Peyer's patch (tissue), 4 donors: ENCODE measurements at regions not wholly inside any gene's neighbourhood (a gene's known extent, or its start where the extent isn't known, plus 50 kb on each side); places are given as distances from the start of the nearest gene placed in this dataset.
"Not testable (repeated sequence)": the region's sequence is repeated elsewhere in the genome, so short reads cannot be mapped to it uniquely, and the experiment has no call there.

Source experiments
- DNase-seq, 3 donors: peaks; one replicate each; pipeline ENCODE4 v3.0.0-alpha.2; 2017 to 2019
- H3K27ac ChIP-seq, 4 donors: fragments of 200-600 bp; sonication (generic); one replicate each; pipeline ENCODE4 v1.5.1; 2016 to 2019
- H3K27me3 ChIP-seq, 2 donors: fragments of 200-600 bp; sonication (generic); one replicate each; pipeline ENCODE4 v1.5.1; 2019
- H3K36me3 ChIP-seq, 3 donors: fragments of 200-600 bp; sonication (generic); one replicate each; pipeline ENCODE4 v1.5.1; 2016 to 2019
- H3K4me1 ChIP-seq, 4 donors: fragments of 200-600 bp; sonication (generic); one replicate each; pipeline ENCODE4 v1.5.1; 2016 to 2019
- H3K4me3 ChIP-seq, 4 donors: fragments of 200-600 bp; sonication (generic); 1 replicate in 3 of 4; 2 replicates in 1 of 4; pipeline ENCODE4 v1.5.1; 2016 to 2019; ENCODE audit warnings: mild to moderate bottlenecking in 1 of 4
- H3K9me3 ChIP-seq, 4 donors: fragments of 200-600 bp; sonication (generic); one replicate each; pipeline ENCODE4 v1.5.1; 2016 to 2019; ENCODE audit warnings: mild to moderate bottlenecking in 1 of 4
- POLR2A ChIP-seq, 2 donors: fragments of 450-650 bp; IDR thresholded peaks; one replicate each; pipeline ENCODE4 v1.5.1; 2017; ENCODE audit warnings: antibody characterized with exemption in 2 of 2, mild to moderate bottlenecking in 2 of 2, moderate library complexity in 2 of 2
- TF ChIP-seq, protein P1 (sequence below), 6 experiments: fragments of 450-650 bp in 4 of 6; fragments of 200-600 bp in 2 of 6; sonication (generic) in 1 of 6; IDR thresholded peaks; one replicate each; pipeline ENCODE4 v1.5.1; 2017 to 2019; ENCODE audit warnings: antibody characterized with exemption in 6 of 6, mild to moderate bottlenecking in 3 of 6, moderate library complexity in 1 of 6

DNA sequence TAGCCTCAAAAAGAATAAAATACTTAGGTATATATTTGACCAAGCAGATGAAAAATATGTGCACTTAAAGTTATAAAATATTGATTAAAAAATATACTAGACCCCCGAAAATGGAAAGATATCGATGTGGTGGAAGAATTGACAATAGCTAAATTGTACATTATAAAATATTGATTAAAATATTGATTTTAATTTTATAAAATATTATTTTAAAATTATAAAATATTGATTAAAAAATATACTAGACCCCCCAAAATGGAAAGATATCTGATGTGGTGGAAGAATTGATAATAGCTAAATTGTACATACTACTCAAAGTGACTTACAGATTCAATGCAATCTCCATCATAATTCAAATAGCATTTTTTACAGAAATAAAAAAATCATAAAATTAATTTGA, 1540.9 kb upstream of the RAG2 start:
- TF ChIP-seq, protein P1, sequence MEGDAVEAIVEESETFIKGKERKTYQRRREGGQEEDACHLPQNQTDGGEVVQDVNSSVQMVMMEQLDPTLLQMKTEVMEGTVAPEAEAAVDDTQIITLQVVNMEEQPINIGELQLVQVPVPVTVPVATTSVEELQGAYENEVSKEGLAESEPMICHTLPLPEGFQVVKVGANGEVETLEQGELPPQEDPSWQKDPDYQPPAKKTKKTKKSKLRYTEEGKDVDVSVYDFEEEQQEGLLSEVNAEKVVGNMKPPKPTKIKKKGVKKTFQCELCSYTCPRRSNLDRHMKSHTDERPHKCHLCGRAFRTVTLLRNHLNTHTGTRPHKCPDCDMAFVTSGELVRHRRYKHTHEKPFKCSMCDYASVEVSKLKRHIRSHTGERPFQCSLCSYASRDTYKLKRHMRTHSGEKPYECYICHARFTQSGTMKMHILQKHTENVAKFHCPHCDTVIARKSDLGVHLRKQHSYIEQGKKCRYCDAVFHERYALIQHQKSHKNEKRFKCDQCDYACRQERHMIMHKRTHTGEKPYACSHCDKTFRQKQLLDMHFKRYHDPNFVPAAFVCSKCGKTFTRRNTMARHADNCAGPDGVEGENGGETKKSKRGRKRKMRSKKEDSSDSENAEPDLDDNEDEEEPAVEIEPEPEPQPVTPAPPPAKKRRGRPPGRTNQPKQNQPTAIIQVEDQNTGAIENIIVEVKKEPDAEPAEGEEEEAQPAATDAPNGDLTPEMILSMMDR (IDR thresholded peaks at IDR 0.05) = no peak
- no peak for TF ChIP-seq POLR2A (IDR thresholded peaks at IDR 0.05)
- Histone ChIP-seq H3K4me1 (no peaks in the 10 kb centered on the region), H3K36me3 (no peaks in the 10 kb centered on the region), H3K27me3 (no peaks in the 10 kb centered on the region), H3K27ac (no peak overlapping the region), H3K4me3 (no peak overlapping the region), H3K9me3 (peaks cover 0 to 4% (median 0%) of the 10 kb centered on the region in 4 donors)
- DNase-seq = no peak

DNA sequence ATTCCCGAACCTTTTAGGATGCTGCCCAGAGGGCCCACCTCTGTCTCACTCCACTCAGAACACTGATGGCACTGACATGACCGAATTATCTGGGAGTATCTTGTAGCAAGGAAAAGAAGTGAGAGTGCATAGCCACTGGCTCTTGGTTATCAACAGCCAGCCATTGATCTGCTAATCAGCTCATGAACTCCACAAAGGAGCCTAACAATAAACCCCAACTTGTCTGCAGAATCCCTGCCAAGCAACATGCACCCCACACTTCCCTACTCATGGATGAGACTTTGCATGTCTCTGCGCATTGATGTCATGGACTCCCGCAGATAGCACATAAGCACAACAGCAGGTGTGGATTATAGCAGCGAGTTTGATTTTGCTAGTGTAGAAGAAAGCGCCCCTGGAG, 1538.9 kb upstream of the RAG2 start:
- no peaks in the 10 kb centered on the region for H3K27me3 ChIP-seq
- TF ChIP-seq, protein P1 (IDR thresholded peaks at IDR 0.05) = no peak
- no peak for TF ChIP-seq POLR2A (IDR thresholded peaks at IDR 0.05)
- peaks cover 0 to 4% (median 0%) of the 10 kb centered on the region in 4 donors for H3K9me3 ChIP-seq
- DNase-seq = no peak
- H3K36me3 ChIP-seq = no peaks in the 10 kb centered on the region
- H3K27ac ChIP-seq = no peak overlapping the region
- H3K4me3 ChIP-seq = no peak overlapping the region
- no peaks in the 10 kb centered on the region for H3K4me1 ChIP-seq

DNA sequence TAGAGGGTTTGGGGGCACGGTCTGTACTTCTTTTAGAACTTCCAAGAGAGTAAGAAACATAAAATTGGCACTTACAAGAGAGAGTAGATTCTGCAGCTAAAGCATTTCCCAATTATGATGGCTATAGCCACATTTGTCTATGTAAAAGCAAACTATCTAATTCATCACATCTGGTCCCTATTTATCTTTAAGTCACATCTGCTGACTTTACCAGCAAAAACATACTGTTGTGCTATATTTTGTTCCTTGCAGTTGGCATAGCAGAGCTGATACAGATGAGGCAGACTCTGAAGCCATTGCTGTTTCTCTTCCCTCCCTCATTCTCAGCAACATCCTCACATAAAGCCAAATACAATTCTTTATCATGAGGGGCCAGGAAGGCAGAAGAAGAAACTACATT, 1533.5 kb upstream of the RAG2 start:
- no peaks in the 10 kb centered on the region for H3K36me3 ChIP-seq
- H3K27ac ChIP-seq = no peak overlapping the region
- TF ChIP-seq POLR2A (IDR thresholded peaks at IDR 0.05) = no peak
- TF ChIP-seq, protein P1 (IDR thresholded peaks at IDR 0.05) = no peak
- no peak for DNase-seq
- no peaks in the 10 kb centered on the region for H3K4me1 ChIP-seq
- H3K27me3 ChIP-seq = no peaks in the 10 kb centered on the region
- H3K9me3 ChIP-seq = no peaks in the 10 kb centered on the region
- H3K4me3 ChIP-seq = no peak overlapping the region

DNA sequence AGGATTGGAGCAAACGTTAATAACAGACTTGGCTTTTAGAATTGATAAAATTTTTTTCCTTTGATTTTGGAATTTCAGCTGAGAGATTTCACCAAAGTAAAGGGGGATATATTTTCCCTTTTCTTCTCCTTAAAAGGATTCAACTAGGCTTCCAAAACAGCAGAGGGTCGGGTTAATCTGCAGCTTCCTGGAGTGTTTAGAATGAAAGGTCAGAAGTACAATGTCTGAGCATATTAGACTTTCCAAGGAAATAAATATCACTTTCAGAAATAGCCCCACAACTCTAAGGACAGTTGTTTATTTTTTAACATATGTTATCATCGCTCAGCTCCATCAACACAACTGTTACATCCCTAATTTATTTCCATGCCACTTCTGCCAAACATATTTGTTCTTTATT, 1532.9 kb upstream of the RAG2 start:
- H3K4me3 ChIP-seq = no peak overlapping the region
- no peaks in the 10 kb centered on the region for H3K4me1 ChIP-seq
- no peaks in the 10 kb centered on the region for H3K9me3 ChIP-seq
- TF ChIP-seq, protein P1 (IDR thresholded peaks at IDR 0.05) = no peak
- TF ChIP-seq POLR2A (IDR thresholded peaks at IDR 0.05) = no peak
- H3K36me3 ChIP-seq = no peaks in the 10 kb centered on the region
- no peak overlapping the region for H3K27ac ChIP-seq
- no peaks in the 10 kb centered on the region for H3K27me3 ChIP-seq
- DNase-seq = no peak

DNA sequence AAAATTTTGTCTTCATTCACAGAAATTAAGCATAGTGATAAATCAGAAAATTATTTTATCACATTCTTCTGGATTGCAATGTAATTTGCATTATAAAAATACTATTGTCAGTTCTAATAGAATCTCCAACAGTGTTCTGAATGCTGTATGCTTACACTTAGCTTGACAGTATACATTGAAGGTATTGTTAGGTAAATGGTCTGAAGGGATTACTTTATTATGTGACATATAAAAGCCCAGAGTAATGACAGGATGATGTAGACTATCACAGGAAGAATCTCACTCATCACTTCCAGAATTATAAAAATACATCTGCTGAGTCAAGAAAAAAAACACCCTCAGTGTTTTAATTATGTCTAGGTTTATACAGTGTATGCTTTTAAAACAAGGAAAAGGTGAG, 1532.5 kb upstream of the RAG2 start:
- DNase-seq = no peak
- Histone ChIP-seq H3K4me3 (no peak overlapping the region), H3K27me3 (no peaks in the 10 kb centered on the region), H3K27ac (no peak overlapping the region), H3K36me3 (no peaks in the 10 kb centered on the region), H3K9me3 (no peaks in the 10 kb centered on the region), H3K4me1 (no peaks in the 10 kb centered on the region)
- TF ChIP-seq, protein P1 (IDR thresholded peaks at IDR 0.05) = no peak
- TF ChIP-seq POLR2A (IDR thresholded peaks at IDR 0.05) = no peak

DNA sequence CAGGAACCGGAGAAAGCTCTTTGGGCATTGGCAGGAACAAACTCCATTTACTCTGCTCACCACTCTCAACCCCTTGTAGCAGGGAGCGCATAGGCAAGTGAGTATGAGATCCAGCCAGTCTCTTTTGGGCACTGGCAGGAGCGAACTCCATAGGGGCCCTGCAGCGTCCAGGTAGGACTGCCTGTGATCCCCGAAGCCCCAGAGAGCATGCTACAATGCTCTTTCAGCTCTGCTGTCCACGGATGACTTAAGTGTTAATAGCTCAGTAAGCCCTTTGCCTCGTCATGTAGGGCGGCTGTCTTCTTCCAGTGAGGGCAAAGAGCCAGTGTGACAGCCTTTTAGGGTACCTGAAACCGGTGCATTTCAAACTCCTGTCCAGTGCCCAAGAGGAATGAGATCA, 1525.6 kb upstream of the RAG2 start:
- H3K27ac ChIP-seq = no peak overlapping the region
- no peak for DNase-seq
- H3K36me3 ChIP-seq = no peaks in the 10 kb centered on the region
- H3K9me3 ChIP-seq = no peaks in the 10 kb centered on the region
- H3K4me3 ChIP-seq = no peak overlapping the region
- H3K27me3 ChIP-seq = no peaks in the 10 kb centered on the region
- no peaks in the 10 kb centered on the region for H3K4me1 ChIP-seq
- TF ChIP-seq POLR2A (IDR thresholded peaks at IDR 0.05) = no peak
- TF ChIP-seq, protein P1 (IDR thresholded peaks at IDR 0.05) = no peak

DNA sequence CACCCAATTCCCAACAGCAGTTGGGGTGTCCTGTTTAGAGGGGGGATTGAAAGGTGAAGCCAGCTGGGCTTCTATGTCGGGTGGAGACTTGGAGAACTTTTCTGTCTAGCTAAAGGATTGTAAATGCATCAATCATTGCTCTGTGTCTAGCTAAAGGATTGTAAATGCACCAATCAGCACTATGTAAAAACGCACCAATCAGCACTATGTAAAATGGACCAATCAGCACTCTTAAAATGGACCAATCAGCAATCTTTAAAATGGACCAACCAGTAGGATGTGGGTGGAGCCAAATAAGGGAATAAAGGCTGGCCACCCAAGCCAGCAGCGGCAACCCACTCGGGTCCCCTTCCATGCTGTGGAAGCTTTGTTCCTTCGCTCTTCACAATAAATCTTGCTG, 1518.6 kb upstream of the RAG2 start:
- not testable (repeated sequence) for H3K4me3 ChIP-seq, H3K27ac ChIP-seq, H3K4me1 ChIP-seq, H3K36me3 ChIP-seq, DNase-seq, H3K27me3 ChIP-seq, H3K9me3 ChIP-seq

DNA sequence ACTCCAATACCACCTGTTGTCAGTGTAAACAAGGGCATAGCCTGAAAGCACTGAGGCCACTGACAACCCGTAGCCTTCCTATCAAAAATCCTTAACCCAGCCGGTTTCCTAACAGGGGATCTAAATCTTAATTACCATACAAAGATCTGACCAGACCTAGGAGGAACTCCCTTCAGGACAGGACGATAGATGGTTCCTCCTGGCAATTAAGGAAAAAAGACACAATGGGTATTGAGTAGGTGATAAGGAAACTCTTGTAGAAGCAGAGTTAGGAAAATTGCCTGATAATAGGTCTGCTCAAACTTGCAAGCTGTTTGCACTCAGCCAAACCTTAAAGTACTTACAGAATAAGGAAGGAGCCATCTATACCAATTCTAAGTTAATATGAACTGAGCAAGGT, 1517.3 kb upstream of the RAG2 start:
- not testable (repeated sequence) for H3K4me1 ChIP-seq, H3K4me3 ChIP-seq, H3K36me3 ChIP-seq, H3K27ac ChIP-seq, DNase-seq, H3K27me3 ChIP-seq, H3K9me3 ChIP-seq
